ENCODE measurements at regions not wholly inside any gene's neighbourhood (a gene's known extent, or its start where the extent isn't known, plus 50 kb on each side); places are given as distances from the start of the nearest gene placed in this dataset.

DNA sequence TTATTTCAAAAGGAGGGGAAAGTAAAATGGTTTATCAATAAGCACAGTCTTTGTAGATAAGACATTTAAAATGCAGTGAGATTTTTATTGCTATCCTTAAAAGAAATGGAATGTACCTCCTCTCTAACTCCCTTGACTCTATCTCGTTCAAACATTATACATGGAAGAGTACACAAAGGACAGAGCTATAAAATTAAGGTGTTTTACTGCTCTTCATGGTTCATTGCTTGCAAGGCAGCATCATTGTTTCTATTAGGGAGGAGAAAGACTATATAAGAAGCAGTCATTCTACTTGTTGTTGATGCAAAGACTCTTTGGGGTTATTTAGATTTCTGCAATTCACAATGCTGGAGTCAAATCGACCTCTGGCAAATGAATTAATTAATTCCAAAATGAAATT, 380.2 kb upstream of the NDST3 start:
- Histone ChIP-seq H3K9me3 (ENCODE audit: control insufficient read depth, insufficient read depth, low read length) (no peaks in the 10 kb centered on the region), H3K27me3 (ENCODE audit: control insufficient read depth, insufficient read depth, low read length) (no peaks in the 10 kb centered on the region), H3K4me3 (ENCODE audit: low read depth, low read length) (no peak overlapping the region), H3K27ac (ENCODE audit: low read depth, low read length) (no peak overlapping the region)
- TF ChIP-seq, protein P1, sequence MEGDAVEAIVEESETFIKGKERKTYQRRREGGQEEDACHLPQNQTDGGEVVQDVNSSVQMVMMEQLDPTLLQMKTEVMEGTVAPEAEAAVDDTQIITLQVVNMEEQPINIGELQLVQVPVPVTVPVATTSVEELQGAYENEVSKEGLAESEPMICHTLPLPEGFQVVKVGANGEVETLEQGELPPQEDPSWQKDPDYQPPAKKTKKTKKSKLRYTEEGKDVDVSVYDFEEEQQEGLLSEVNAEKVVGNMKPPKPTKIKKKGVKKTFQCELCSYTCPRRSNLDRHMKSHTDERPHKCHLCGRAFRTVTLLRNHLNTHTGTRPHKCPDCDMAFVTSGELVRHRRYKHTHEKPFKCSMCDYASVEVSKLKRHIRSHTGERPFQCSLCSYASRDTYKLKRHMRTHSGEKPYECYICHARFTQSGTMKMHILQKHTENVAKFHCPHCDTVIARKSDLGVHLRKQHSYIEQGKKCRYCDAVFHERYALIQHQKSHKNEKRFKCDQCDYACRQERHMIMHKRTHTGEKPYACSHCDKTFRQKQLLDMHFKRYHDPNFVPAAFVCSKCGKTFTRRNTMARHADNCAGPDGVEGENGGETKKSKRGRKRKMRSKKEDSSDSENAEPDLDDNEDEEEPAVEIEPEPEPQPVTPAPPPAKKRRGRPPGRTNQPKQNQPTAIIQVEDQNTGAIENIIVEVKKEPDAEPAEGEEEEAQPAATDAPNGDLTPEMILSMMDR (IDR thresholded peaks at IDR 0.05; ENCODE audit: low read depth, low read length): no peak
- CTCF ChIA-PET: no interaction called here
- DNase-seq (ENCODE audit: low read depth, low spot score): no peak
- POLR2A ChIA-PET: no interaction called here

DNA sequence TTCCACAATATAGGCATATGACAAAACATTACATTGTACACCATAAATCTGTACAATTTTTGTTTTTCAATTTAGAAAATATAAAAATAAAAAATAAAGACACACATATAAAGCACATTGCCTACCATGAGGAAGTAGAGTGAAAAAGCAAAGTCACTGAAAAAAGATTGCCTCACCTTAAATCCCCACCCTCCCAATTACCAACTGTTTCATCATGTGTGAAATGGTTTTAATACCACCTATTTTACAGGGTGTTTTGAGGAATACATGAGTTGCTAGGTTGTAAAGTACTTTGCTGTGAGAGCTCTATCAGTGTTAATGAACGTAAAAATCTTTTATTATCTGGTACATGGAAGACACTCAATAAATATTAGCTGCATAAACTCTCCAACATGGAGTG, 373.6 kb upstream of the NDST3 start:
- POLR2A ChIA-PET: no interaction called here
- no peak for DNase-seq (ENCODE audit: low read depth, low spot score)
- Histone ChIP-seq H3K27ac (ENCODE audit: low read depth, low read length) (no peak overlapping the region), H3K9me3 (ENCODE audit: control insufficient read depth, insufficient read depth, low read length) (no peaks in the 10 kb centered on the region), H3K4me3 (ENCODE audit: low read depth, low read length) (no peak overlapping the region), H3K27me3 (ENCODE audit: control insufficient read depth, insufficient read depth, low read length) (no peaks in the 10 kb centered on the region)
- TF ChIP-seq, protein P1 (IDR thresholded peaks at IDR 0.05; ENCODE audit: low read depth, low read length): no peak
- CTCF ChIA-PET: no interaction called here

DNA sequence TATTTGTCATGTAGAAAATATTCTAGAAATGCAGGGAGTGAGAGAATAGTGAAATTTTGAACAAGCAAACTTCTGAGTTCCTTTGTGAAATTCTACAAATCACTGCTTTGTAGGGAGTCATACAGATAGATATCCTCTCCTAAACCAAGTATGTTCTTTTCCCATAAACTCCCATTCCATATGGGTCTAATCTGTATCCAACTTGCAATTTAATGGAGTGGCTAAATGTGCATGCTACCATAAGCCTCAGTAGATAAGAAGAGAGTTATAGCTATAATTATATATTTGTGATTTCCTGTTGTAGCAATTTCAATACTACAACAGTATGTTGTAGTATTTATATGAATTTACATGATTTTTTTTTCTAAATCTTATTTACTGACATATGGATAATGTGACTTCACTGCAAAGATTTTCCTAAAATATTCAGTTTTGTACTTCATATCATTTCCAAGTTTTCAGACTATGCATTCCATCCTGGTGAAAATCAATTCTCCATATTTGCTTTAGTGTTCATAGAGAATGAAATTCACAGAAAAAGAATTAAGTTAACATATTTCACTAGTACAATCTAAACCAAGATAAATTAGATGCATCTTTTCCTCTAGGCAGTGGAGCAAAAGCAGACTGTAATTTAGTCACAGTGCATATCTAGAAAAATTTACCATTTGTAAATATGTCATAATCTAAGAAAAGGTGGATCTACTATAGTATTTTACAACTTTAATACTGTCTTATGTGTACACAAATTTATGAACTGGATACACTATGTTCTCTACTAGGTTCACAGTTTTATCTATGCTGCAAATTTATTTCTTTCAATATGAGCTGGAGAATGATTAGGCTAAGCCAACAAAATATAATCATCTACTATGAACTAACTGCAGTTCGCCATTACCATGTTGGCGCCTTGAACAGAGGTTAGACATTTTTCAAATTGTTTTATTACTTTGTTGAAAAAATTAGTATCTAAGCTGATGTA, 372.9 kb upstream of the NDST3 start:
- POLR2A ChIA-PET: no interaction called here
- H3K4me3 ChIP-seq (ENCODE audit: low read depth, low read length): no peak overlapping the region
- no peak overlapping the region for H3K27ac ChIP-seq (ENCODE audit: low read depth, low read length)
- TF ChIP-seq, protein P1 (IDR thresholded peaks at IDR 0.05; ENCODE audit: low read depth, low read length): no peak
- H3K9me3 ChIP-seq (ENCODE audit: control insufficient read depth, insufficient read depth, low read length): no peaks in the 10 kb centered on the region
- CTCF ChIA-PET: interaction anchor here (0.6 to 0.7 kb wide), 2 partner anchors 34 to 943 kb away, joined by 3 read pairs; no protein-coding TSS in a partner anchor
- H3K27me3 ChIP-seq (ENCODE audit: control insufficient read depth, insufficient read depth, low read length): no peaks in the 10 kb centered on the region
- DNase-seq (ENCODE audit: low read depth, low spot score): no peak

DNA sequence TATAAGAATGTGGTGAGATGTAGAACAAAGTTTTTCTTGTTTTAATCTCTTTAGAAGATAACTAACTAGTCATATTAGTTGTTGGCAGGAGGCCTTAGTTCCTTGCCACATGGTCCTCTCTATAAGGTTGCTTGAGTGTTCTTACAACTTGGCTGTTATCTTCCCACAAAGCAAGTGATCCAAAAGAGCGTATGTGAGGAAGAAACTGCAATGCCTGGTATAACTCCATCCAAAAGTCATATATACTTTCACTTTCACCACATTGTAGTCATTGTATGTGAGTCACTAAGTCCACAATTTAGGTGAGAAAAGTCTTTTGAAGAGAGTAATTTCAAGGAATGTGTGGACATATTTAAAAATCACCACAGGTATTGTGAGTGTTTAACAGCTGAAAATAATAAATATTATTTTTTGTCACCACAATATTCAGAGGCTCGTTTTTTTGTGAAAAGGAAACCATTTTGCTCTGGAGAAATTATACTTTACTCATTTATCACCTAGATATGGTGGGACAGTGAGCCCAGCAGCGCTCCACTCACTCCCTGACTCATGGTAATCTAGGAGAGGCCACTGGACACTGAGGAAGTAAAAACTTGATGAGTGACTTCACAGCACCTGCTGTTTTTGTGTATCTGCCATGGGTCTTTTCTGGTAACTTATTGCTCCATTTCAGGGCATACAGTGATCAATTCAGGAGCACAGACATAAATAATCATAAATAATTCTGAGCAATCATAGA, 369.4 kb upstream of the NDST3 start:
- DNase-seq (ENCODE audit: low read depth, low spot score): no peak
- Histone ChIP-seq H3K4me3 (ENCODE audit: low read depth, low read length) (no peak overlapping the region), H3K27ac (ENCODE audit: low read depth, low read length) (no peak overlapping the region), H3K9me3 (ENCODE audit: control insufficient read depth, insufficient read depth, low read length) (no peaks in the 10 kb centered on the region), H3K27me3 (ENCODE audit: control insufficient read depth, insufficient read depth, low read length) (no peaks in the 10 kb centered on the region)
- POLR2A ChIA-PET: no interaction called here
- CTCF ChIA-PET: no interaction called here
- TF ChIP-seq, protein P1 (IDR thresholded peaks at IDR 0.05; ENCODE audit: low read depth, low read length): no peak

DNA sequence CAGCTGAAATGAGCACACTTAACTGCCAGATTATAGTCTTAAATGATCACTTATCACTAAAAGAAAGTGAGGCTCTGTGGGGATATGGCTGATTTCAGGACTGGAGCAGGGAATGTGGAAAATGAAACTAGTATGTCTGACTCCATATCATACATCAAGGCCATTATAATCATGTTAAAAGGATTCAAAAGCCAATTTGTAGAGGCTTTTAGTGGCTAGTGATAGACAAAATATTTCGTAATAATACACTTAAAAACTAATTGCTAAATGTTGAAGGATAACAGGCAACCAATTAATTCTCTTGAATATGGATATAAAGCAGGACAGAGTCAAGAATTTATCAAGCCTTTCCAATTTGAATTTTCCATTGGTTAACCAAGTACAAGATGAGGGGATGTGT, 358.1 kb upstream of the NDST3 start:
- POLR2A ChIA-PET: no interaction called here
- TF ChIP-seq, protein P1 (IDR thresholded peaks at IDR 0.05; ENCODE audit: low read depth, low read length): no peak

More for the DNA sequence above, 358.1 kb upstream of the NDST3 start:
- H3K27ac ChIP-seq (ENCODE audit: low read depth, low read length): no peak overlapping the region
- no peak for DNase-seq (ENCODE audit: low read depth, low spot score)
- no peaks in the 10 kb centered on the region for H3K9me3 ChIP-seq (ENCODE audit: control insufficient read depth, insufficient read depth, low read length)
- H3K4me3 ChIP-seq (ENCODE audit: low read depth, low read length): no peak overlapping the region
- no peaks in the 10 kb centered on the region for H3K27me3 ChIP-seq (ENCODE audit: control insufficient read depth, insufficient read depth, low read length)
- CTCF ChIA-PET: no interaction called here
